GM12874 (cell line): ENCODE measurements at regions not wholly inside any gene's neighbourhood (a gene's known extent, or its start where the extent isn't known, plus 50 kb on each side); places are given as distances from the start of the nearest gene placed in this dataset.

Experiments used
- TF ChIP-seq, protein P1 (sequence below): IDR thresholded peaks from 2 replicates; pipeline ENCODE4 v1.5.1; 2011; ENCODE audit warnings: low read depth, mild to moderate bottlenecking, control low read depth, low read length, moderate library complexity; ENCODE audit not compliant: insufficient read depth

DNA sequence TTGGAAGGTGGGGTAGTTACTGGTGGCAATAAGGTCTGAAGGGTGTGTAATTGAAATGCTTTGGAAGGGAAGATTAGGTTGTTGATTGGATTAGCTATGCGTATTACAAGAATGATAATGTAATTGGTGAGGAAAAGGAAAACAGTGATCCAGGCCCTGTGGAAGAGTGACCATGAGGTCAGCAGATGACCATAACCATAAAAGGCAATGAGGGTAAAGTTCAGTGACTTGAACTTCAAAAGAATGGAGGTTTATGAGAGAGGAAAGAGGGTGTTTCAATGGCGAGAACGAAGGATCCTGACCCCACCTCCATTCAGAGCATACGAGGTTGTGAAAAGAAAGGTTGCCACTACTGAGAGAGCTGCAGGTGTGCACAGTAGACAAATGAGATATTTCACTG is 439.7 kb downstream of the CCSER2 start:
- TF ChIP-seq, protein P1, sequence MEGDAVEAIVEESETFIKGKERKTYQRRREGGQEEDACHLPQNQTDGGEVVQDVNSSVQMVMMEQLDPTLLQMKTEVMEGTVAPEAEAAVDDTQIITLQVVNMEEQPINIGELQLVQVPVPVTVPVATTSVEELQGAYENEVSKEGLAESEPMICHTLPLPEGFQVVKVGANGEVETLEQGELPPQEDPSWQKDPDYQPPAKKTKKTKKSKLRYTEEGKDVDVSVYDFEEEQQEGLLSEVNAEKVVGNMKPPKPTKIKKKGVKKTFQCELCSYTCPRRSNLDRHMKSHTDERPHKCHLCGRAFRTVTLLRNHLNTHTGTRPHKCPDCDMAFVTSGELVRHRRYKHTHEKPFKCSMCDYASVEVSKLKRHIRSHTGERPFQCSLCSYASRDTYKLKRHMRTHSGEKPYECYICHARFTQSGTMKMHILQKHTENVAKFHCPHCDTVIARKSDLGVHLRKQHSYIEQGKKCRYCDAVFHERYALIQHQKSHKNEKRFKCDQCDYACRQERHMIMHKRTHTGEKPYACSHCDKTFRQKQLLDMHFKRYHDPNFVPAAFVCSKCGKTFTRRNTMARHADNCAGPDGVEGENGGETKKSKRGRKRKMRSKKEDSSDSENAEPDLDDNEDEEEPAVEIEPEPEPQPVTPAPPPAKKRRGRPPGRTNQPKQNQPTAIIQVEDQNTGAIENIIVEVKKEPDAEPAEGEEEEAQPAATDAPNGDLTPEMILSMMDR, result no peak

DNA sequence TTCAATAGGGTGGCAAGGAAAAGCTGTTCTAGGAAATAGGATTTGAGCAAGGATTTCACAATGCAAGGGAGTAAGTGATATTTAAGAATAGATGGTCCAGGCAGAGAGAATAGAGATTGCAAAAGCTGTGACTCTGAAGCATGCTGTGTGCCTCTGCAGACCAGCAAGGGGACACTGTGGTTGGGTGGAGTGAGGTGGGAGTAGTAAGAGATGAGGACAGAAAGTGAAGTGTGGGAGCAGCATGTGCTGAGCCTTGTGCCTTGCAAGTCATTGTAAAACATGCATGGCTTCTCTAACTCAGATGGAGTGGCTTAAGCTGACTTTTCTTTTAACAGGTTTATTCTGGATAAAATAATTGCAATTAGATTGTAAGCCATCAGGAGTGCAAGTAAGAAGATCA is 442.4 kb downstream of the CCSER2 start:
- TF ChIP-seq, protein P1, result no peak

GRCh38 chr10:84783386-84783785 is 455.0 kb downstream of the CCSER2 start:
- TF ChIP-seq, protein P1, result peak; percentile 66

DNA sequence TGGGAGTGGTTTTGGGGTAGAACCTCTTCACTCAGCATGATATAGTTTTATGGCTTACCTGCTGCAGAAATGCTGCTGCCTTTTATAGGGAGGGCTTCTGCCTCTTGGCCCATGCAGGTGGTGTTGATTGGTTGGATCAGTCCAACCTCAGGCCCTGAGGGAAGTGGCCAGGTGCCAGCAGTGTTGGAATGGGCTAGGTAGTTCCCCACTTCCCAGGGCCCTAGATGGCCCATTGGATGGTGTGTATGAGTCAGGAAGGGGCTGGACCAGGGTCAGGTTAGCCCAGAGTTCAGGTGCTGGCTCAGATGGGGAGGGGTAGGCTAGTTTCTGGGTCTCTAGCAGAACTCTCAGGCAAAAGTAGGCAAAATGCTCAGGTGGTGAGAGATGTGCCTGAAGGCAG is 455.5 kb downstream of the CCSER2 start:
- TF ChIP-seq, protein P1, result no peak

GRCh38 chr10:84784749-84785148 is 456.4 kb downstream of the CCSER2 start:
- TF ChIP-seq, protein P1, result no peak

DNA sequence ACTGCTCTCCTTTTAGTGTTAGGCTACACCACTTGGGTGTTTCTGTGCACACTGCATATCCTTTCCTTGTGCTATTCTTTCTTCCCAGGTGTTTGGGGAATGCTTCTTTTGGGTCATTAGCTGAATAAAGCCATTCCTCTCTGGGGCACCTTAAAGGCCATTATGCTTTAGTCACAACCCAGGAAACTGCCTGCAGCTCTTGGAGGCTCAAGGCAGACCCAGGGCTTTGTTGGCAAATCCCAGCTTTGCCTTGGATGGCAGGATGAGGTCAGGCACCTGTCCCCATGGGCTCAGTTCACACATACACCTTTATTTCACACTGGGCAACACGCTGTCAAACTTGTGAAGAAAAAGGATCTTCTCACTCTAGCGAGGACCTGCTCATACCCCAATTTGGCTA is 460.6 kb downstream of the CCSER2 start:
- TF ChIP-seq, protein P1, result no peak

- TF ChIP-seq, protein P1, result no peak
Observed at GRCh38 chr10:84798312-84798711, 469.9 kb downstream of the CCSER2 start.

DNA sequence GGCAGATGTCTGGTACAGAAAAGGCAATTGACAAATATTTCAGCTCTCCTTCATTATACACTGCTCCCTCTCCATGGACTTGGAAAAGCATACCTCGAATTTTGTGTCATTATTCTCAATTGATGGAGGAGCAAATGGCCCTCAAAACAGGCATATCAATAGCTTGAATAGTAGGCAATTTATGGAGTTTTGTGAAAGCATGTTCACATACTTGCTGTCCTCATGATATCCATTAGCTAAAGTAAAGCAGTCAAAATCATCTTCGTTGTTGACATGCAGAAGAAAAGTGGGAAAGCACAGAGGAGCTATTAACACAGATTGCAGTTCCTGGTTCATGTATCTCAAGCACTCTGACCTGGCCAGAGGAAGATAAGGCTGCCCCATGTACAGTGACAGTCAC is 472.8 kb downstream of the CCSER2 start:
- TF ChIP-seq, protein P1, result no peak
